GM12878 (cell line): ENCODE measurements at regions not wholly inside any gene's neighbourhood (a gene's known extent, or its start where the extent isn't known, plus 50 kb on each side); places are given as distances from the start of the nearest gene placed in this dataset.

ENCODE experiments used
- RB1 ChIP-seq: fragments of 450-650 bp; formaldehyde crosslinking; IDR thresholded peaks from 2 replicates; pipeline ENCODE4 v1.6.1; 2017; ENCODE audit warnings: mild to moderate bottlenecking, borderline replicate concordance
- RCOR1 ChIP-seq: conservative IDR thresholded peaks from 2 replicates; pipeline ENCODE4 v1.6.1; 2012; ENCODE audit warnings: low read depth, low read length, improper control_type of control experiment
- TF ChIP-seq, protein P1 (sequence below), 3 experiments: IDR thresholded peaks in 2 of 3; conservative IDR thresholded peaks in 1 of 3; 2 replicates each; pipeline ENCODE4 v1.5.1; 2011; ENCODE audit warnings: low read depth in 3 of 3, low read length in 3 of 3, mild to moderate bottlenecking in 3 of 3, control low read depth in 2 of 3, moderate library complexity in 2 of 3, inconsistent platforms in 1 of 3, mixed read lengths in 1 of 3; ENCODE audit not compliant: control insufficient read depth in 2 of 3, insufficient read depth in 1 of 3; ENCODE audit errors: extremely low read depth in 1 of 3

DNA sequence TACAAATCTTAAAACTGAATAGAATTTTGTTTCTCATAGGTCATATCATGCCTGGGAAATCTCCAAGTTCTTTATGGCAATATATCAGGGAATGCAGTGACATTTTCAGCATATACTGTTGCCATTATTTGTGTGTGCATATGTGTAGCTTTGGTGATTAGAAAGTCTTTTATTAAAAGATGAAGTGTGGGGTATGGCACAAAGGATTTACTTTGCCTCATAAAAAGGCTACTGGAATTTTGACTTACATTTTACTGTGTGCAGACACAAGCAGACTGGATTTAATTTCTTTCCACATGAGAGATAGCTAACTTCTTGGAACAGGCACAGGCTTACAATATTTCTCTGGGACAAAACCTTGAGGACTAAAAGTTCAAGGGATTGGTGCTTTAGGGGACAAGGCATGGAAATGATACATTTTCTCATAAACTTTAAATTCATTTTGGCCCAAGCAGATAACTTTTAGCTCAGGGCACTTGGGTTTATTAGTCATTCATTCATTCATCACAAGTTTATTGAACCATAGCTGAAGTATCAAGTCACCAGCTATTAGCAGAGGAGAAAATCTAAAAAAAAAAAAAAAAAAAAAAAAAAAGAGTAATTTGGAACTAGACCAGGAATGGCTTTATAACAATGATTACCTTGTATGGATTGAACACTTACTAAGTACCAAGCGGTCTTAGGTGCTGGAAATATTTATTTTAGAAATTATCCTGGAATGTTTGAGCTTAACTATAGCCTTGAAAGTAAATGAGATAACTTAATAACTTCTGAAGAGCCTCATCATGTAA, 191.5 kb downstream of the SLIT2 start:
- TF ChIP-seq, protein P1, sequence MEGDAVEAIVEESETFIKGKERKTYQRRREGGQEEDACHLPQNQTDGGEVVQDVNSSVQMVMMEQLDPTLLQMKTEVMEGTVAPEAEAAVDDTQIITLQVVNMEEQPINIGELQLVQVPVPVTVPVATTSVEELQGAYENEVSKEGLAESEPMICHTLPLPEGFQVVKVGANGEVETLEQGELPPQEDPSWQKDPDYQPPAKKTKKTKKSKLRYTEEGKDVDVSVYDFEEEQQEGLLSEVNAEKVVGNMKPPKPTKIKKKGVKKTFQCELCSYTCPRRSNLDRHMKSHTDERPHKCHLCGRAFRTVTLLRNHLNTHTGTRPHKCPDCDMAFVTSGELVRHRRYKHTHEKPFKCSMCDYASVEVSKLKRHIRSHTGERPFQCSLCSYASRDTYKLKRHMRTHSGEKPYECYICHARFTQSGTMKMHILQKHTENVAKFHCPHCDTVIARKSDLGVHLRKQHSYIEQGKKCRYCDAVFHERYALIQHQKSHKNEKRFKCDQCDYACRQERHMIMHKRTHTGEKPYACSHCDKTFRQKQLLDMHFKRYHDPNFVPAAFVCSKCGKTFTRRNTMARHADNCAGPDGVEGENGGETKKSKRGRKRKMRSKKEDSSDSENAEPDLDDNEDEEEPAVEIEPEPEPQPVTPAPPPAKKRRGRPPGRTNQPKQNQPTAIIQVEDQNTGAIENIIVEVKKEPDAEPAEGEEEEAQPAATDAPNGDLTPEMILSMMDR (IDR thresholded peaks at IDR 0.05 in 2 of 3, conservative IDR thresholded peaks at IDR 0.05 in 1 of 3; ENCODE audit: control insufficient read depth in 2 of 3, extremely low read depth in 1 of 3, insufficient read depth in 1 of 3, low read depth in 3 of 3, low read length in 3 of 3), result no peak
- TF ChIP-seq RB1 (no peak), RCOR1 (no peak)
